SJSA1 (cell line): ENCODE measurements at regions not wholly inside any gene's neighbourhood (a gene's known extent, or its start where the extent isn't known, plus 50 kb on each side); places are given as distances from the start of the nearest gene placed in this dataset.

ENCODE experiments used
- DNase-seq, 2 experiments: peaks; one replicate each; pipeline ENCODE4 v3.0.0-alpha.2; 2015 to 2020; ENCODE audit warnings: low spot score in 2 of 2, low read depth in 1 of 2
- H3K27ac ChIP-seq: fragments of 250-450 bp; sonication (Bioruptor Pico); 2 replicates; pipeline ENCODE4 v1.5.1; 2020; ENCODE audit warnings: mild to moderate bottlenecking, moderate library complexity
- H3K27me3 ChIP-seq: fragments of 250-450 bp; sonication (Bioruptor Pico); replicated peaks from 2 replicates; pipeline ENCODE4 v1.5.1; 2020; ENCODE audit warnings: mild to moderate bottlenecking, moderate library complexity
- H3K36me3 ChIP-seq: fragments of 250-450 bp; sonication (Bioruptor Pico); 2 replicates; pipeline ENCODE4 v1.5.1; 2020; ENCODE audit warnings: mild to moderate bottlenecking
- H3K4me1 ChIP-seq: fragments of 250-450 bp; sonication (Bioruptor Pico); replicated peaks from 2 replicates; pipeline ENCODE4 v1.6.1; 2021; ENCODE audit warnings: mild to moderate bottlenecking
- H3K4me3 ChIP-seq: fragments of 250-450 bp; sonication (Bioruptor Pico); 2 replicates; pipeline ENCODE4 v1.5.1; 2020; ENCODE audit warnings: mild to moderate bottlenecking
- H3K9me3 ChIP-seq: fragments of 250-450 bp; sonication (Bioruptor Pico); replicated peaks from 2 replicates; pipeline ENCODE4 v1.5.1; 2020; ENCODE audit warnings: mild to moderate bottlenecking

DNA sequence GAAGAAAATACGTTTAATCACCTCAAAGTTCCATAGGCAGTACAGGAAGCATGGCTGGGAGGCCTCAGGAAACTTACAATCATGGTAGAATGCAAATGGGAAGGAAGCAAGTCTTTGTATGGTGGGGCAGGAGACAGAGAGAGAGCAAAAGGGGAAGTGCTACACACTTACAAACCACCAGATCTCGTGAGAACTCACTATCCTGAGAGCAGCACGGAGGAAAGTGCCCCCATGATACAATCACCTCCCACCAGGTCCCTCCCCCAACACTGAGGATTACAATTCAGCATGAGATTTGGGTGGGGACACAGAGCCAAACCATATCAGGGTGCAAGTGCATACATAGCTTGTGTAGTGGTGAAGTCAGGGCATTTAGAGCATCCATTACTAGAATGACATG is 92.3 kb upstream of the ANKRD10 start:
- Histone ChIP-seq H3K4me1 (peaks cover 30% of the 10 kb centered on the region), H3K4me3 (no peak overlapping the region), H3K27ac (peak overlapping the region; percentile 84), H3K9me3 (no peaks in the 10 kb centered on the region), H3K27me3 (no peaks in the 10 kb centered on the region), H3K36me3 (no peaks in the 10 kb centered on the region)
- DNase-seq = peak in 1 of 2 experiments; percentile 51

DNA sequence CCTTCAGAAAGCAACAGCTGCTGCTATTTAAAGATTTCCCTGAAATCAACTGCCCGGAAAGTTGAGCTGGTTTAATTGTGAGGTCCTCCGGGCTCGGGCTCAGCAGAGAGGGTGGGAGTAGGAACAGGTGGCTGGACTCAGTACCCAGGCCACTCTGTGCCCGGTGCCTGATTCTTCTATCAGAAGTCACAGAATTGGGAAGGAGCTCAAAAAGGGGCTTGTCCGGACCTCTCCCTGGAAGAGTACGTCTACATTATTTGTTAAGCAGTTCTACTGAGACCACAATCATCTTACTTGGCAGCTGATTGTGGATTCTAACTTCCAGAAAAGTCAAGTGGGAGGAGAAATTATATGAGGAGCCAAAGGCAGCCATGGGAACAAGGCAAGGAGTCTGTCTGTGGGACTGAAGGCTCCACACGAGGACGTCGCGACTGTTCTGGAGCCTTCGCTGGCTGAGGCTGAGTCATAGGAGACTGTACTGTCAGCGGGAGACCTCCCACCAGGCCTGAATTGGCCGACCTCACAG is 91.7 kb upstream of the ANKRD10 start:
- Histone ChIP-seq H3K27ac (peak overlapping the region; percentile 84), H3K4me1 (peaks cover 30% of the 10 kb centered on the region), H3K4me3 (no peak overlapping the region), H3K36me3 (no peaks in the 10 kb centered on the region), H3K9me3 (no peaks in the 10 kb centered on the region), H3K27me3 (no peaks in the 10 kb centered on the region)
- DNase-seq = peak; percentile 99 to 100

DNA sequence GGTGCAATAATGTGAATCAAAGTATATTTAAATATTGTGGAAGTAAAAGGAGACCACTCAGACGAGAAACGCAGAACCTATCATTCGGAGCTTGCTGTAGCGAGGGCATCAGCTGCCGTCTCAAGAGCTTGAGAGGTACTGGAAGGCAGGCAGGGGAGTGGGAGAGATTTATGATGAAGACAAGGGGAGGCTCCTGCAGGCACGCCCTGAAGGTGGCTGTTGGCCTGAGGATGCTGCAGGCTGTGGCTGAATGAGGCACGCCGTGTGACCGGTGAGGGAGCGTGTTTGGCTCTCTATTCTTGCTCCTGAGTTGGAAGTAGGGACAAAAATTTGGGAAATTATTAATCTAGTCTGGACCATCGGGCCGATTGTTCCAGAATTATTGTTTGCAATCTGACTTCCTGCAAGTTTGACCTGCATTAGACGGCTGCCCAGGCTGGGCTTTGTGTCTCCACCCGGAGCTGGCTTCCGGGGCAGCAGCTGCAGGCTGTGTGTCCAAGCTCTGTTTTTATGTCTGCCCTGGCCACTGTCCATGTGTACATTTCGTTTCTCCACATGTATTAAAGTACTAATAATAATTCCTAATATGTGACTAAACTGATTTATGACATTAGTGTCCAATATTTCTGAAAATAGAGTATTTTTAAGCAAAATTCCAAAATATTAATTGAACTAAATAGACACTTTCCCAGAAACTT is 91.1 kb upstream of the ANKRD10 start:
- H3K36me3 ChIP-seq = no peaks in the 10 kb centered on the region
- peaks cover 30% of the 10 kb centered on the region for H3K4me1 ChIP-seq
- H3K9me3 ChIP-seq = no peaks in the 10 kb centered on the region
- peak in 1 of 2 experiments; percentile 78 for DNase-seq
- no peak overlapping the region for H3K4me3 ChIP-seq
- peak overlapping the region; percentile 84 for H3K27ac ChIP-seq
- H3K27me3 ChIP-seq = no peaks in the 10 kb centered on the region

DNA sequence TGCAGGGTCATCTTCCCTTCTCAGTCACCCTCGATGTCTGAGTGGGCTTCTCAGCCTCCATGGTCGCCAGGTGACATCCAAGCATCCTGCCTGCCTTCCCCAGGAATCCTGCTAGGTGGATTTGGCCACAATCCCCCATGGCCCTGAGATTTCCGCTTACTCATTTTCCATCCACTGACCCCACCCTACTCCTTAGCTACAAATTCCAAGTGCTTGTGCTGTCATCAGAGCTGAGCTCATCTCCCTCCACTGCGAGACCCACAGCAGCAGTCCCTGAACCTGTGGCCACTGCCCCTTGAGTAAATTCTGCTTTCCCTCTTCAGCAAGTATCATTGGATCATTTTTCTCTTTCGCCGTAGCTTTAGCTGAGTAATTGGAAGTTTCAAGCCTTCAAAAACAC is 90.5 kb upstream of the ANKRD10 start:
- Histone ChIP-seq H3K27ac (peak overlapping the region; percentile 84), H3K4me3 (no peak overlapping the region), H3K4me1 (peaks cover 30% of the 10 kb centered on the region), H3K9me3 (no peaks in the 10 kb centered on the region), H3K27me3 (no peaks in the 10 kb centered on the region), H3K36me3 (no peaks in the 10 kb centered on the region)
- peak in 1 of 2 experiments; percentile 69 for DNase-seq

DNA sequence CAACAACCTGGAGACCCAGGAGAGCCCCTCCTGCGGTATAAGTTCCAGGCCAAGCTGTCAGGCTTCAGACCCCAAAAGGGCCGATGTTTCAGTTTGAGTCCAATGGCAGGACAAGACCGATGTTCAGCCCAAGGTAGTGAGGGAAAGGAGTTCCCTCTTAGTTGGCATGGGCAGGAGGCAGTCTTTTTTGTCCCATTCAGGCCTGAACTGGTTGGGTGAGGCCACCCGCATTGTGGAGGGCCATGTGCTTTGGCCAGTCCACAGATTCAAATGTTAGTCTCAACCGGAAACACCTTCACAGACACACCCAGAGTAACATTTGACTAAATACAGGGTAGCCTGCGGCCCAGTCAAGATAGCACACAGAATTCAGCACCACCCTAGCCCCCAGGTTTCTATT is 89.6 kb upstream of the ANKRD10 start:
- no peaks in the 10 kb centered on the region for H3K9me3 ChIP-seq
- H3K4me1 ChIP-seq = peaks cover 30% of the 10 kb centered on the region
- no peaks in the 10 kb centered on the region for H3K36me3 ChIP-seq
- no peaks in the 10 kb centered on the region for H3K27me3 ChIP-seq
- H3K4me3 ChIP-seq = no peak overlapping the region
- no peak overlapping the region for H3K27ac ChIP-seq
- DNase-seq = peak in 1 of 2 experiments; percentile 57

DNA sequence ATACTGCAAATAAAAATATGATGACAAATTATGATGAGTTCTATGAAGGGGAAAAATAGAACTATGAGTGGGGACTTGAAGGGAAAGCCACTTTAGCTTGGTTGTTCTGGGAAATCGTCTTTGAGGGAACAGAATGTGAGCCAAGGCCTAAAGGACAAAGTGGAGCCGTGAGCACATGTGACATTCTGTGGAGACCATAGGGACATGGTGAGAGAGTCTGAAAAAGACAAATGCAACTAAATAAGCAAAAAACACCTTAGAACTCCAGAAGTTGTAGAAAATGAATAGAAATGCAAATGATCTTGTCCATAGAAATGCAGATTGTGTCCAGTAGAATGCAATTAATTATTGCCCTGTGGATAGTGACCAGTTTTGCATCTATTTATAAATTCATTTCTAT is 86.8 kb upstream of the ANKRD10 start:
- Histone ChIP-seq H3K27me3 (peaks cover 16% of the 10 kb centered on the region), H3K4me3 (no peak overlapping the region), H3K27ac (no peak overlapping the region), H3K36me3 (no peaks in the 10 kb centered on the region), H3K9me3 (no peaks in the 10 kb centered on the region), H3K4me1 (peaks cover 19% of the 10 kb centered on the region)
- DNase-seq = peak in 1 of 2 experiments; percentile 28

DNA sequence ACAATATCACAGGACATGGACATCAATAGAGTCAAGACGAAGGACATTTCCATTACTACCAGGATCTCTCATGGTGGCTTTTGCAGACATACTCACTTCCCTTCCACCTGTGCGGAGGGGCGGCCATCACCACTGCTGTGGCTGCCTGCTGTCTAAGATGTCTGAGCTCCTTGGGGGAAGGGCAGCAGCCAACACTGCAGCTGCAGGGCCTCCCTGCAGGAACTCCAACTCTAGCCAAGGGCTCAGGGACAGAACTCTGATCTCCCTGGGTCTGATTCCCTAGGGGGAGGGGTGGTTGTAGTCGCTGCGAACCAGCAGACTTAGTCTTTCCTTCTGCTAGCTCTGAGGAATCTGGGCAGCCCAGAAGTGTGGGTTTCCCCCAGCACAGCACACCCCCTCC is 78.9 kb upstream of the ANKRD10 start:
- Histone ChIP-seq H3K27ac (no peak overlapping the region), H3K4me1 (no peaks in the 10 kb centered on the region), H3K36me3 (no peaks in the 10 kb centered on the region), H3K27me3 (peaks cover 14% of the 10 kb centered on the region), H3K9me3 (no peaks in the 10 kb centered on the region; the same call in 1 of the 2 replicates), H3K4me3 (no peak overlapping the region)
- no peak for DNase-seq

DNA sequence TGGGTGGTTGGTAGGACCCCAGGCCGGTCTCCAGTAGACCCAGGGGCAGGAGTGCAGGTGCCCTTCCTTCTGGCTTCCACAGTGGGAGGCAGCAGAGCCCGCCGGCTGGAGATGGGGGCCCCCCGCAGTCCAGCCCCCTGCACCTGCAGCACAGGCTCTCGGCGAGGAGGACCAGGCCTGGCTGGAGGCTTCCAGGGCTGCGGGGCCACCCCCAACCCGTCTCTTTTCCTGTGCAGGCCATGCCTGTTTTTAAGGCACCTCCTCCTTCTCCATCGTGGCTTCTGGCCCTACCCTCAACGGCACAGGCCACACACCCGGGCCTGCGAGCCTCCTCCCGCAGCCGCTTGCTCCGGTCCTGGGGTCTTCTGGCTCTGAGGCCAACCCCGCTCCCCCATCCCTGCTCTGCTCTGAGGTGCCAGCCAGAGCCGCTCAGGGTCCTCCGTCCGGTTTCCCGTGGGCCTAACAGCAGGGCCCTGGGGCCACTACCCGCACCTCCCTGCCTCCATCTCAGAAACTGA is 77.2 kb upstream of the ANKRD10 start:
- H3K27ac ChIP-seq = no peak overlapping the region
- H3K27me3 ChIP-seq = no peaks in the 10 kb centered on the region
- no peak for DNase-seq
- no peaks in the 10 kb centered on the region; the same call in 1 of the 2 replicates for H3K9me3 ChIP-seq
- H3K36me3 ChIP-seq = no peaks in the 10 kb centered on the region
- H3K4me3 ChIP-seq = no peak overlapping the region
- no peaks in the 10 kb centered on the region for H3K4me1 ChIP-seq

DNA sequence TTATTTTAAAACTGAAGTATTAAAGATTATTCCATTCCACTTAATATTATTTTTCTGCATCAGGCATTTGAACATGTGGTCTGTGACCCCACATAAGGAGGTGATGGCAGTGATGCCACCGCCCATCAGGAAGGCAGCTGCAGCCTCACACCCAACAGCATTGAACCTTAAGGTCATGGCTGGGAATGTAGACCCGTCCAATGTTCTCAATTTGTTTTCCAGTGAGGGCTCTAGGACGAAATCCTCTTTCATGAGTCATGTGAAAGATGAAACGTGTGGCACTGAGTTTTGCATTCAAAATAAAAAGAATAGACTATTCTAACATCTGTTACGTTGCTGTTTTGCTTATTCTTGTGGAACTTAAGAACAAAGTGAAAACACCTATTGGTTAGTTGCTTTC is 74.5 kb upstream of the ANKRD10 start:
- no peak overlapping the region for H3K27ac ChIP-seq
- peaks cover 4% of the 10 kb centered on the region; the same call in 1 of the 2 replicates for H3K9me3 ChIP-seq
- H3K36me3 ChIP-seq = no peaks in the 10 kb centered on the region
- DNase-seq = peak in 1 of 2 experiments; percentile 30
- H3K4me1 ChIP-seq = no peaks in the 10 kb centered on the region
- H3K4me3 ChIP-seq = no peak overlapping the region
- peaks cover 4% of the 10 kb centered on the region for H3K27me3 ChIP-seq

DNA sequence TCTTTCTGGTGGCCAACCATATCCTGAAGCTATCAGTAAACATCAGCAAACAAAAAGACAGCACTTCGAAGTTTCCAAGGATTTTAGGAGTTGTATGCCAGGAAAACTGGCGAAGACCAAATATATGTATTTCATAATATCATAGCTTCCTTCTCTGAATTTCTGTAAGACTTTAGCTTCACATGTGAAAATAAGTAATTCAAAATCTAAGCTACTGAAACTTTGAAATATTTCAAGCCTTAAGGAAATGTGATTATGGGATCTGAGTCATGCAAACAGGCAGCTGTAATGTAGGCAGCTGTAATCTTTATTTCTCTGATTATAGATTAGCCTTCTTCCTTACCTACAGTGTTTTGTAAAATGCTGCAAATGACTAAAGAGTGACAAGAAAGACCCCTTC is 70.7 kb upstream of the ANKRD10 start:
- peaks cover 4% of the 10 kb centered on the region; the same call in 1 of the 2 replicates for H3K9me3 ChIP-seq
- H3K27ac ChIP-seq = no peak overlapping the region
- H3K4me1 ChIP-seq = no peaks in the 10 kb centered on the region
- H3K4me3 ChIP-seq = no peak overlapping the region
- H3K27me3 ChIP-seq = peaks cover 26% of the 10 kb centered on the region
- no peaks in the 10 kb centered on the region for H3K36me3 ChIP-seq
- DNase-seq = no peak

DNA sequence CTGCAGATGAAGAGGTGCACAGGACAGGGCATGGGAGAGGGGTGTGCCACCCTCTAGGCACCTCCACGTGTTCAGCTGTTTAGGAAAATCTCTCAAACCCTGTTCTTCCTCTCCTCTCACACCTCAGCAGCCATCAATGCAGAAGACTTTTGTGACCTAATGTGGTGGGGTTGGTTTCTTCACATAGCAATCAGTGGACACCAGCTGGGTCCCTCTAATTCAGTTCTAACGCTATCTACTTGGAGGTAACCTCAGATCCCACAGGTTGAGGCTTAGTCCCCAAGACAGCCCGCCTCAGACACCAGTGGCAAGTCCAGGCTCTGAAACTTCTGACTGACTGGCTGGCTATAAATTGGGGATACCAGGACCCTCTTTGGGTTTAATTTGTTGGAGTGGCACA is 69.9 kb upstream of the ANKRD10 start:
- no peak overlapping the region for H3K27ac ChIP-seq
- no peak overlapping the region for H3K4me3 ChIP-seq

DNA sequence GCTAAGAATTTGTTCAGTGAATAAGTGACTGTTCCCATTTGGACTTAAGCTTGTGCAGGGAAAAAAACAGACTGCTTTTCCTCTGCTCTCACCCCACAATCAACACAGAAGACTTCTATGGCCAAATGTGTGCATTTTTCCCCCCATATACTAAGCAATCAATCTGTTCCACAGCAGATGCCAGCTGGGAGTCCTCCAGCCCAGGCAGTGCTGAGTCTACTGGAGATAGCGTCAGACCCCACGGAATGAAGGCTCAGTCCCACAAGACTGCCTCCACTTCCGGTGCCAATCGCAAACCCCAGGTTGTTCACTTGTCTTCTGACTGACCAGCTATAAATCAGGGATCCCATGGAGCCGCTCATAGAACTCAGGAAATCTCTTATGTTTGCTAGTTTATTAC is 69.5 kb upstream of the ANKRD10 start:
- Histone ChIP-seq H3K4me1 (no peaks in the 10 kb centered on the region), H3K9me3 (peaks cover 4% of the 10 kb centered on the region; the same call in 1 of the 2 replicates), H3K27ac (no peak overlapping the region), H3K27me3 (peaks cover 26% of the 10 kb centered on the region), H3K4me3 (no peak overlapping the region), H3K36me3 (no peaks in the 10 kb centered on the region)
- DNase-seq = no peak

More for the DNA sequence above, 69.9 kb upstream of the ANKRD10 start:
- Histone ChIP-seq H3K9me3 (peaks cover 4% of the 10 kb centered on the region; the same call in 1 of the 2 replicates), H3K36me3 (no peaks in the 10 kb centered on the region), H3K27me3 (peaks cover 26% of the 10 kb centered on the region), H3K4me1 (no peaks in the 10 kb centered on the region)
- no peak for DNase-seq

DNA sequence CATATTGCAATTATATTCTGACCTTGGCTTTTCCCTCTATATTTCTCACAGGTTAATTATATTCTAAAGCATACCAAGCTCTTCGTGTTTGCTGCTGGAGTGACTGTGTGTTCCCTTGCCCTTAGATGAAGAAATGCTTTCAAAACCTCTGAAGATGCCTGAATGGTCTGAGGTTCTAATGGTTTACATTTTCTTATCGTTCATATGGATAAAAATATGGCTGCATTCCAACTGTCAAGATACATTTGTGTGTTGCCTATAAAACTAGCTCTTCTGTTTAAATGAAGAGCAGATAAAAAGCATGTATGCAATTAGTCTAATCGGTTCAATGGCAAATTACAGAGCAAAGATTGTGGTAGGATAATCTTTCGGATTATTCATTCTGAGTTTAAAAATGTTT is 68.4 kb upstream of the ANKRD10 start:
- DNase-seq = no peak
- no peak overlapping the region for H3K27ac ChIP-seq

DNA sequence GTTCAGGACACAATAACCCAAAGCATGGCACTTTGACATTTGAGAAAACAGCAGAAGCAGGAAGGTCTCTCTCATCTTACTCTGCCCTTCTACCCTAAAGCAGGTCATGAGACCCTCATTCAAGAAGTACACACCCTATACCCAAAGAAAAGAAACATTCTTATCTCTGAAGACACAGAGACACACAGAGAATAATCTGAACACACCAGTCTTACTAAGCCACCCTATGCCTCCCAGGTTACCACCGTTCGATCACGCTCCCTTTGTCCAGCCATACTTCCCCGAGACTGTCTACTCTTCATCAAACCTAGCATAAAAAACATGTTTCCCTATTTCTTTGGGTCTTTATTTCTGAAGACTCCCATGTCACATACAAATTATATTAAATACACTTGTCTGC is 66.5 kb upstream of the ANKRD10 start:
- Histone ChIP-seq H3K9me3 (peaks cover 4% of the 10 kb centered on the region; the same call in 1 of the 2 replicates), H3K27me3 (peaks cover 30% of the 10 kb centered on the region), H3K4me3 (no peak overlapping the region), H3K4me1 (no peaks in the 10 kb centered on the region), H3K27ac (no peak overlapping the region), H3K36me3 (no peaks in the 10 kb centered on the region)
- DNase-seq = no peak

More for the DNA sequence above, 68.4 kb upstream of the ANKRD10 start:
- Histone ChIP-seq H3K9me3 (peaks cover 4% of the 10 kb centered on the region; the same call in 1 of the 2 replicates), H3K4me3 (no peak overlapping the region), H3K4me1 (no peaks in the 10 kb centered on the region), H3K36me3 (no peaks in the 10 kb centered on the region), H3K27me3 (peaks cover 27% of the 10 kb centered on the region)
